ENCODE measurements at regions not wholly inside any gene's neighbourhood (a gene's known extent, or its start where the extent isn't known, plus 50 kb on each side); places are given as distances from the start of the nearest gene placed in this dataset.

- no peaks in the 10 kb centered on the region for H3K9me3 ChIP-seq
- H3K4me1 ChIP-seq (ENCODE audit: insufficient read depth) = no peaks in the 10 kb centered on the region
- no peak overlapping the region for H3K4me3 ChIP-seq
- peak in 2 of 5 donors; percentile 20 to 63 for DNase-seq
- WGBS, 3 donors = 54 to 59% (median 54%) methylated on average over 11 of the region's 11 CpGs
- intact Hi-C loops (cut with DNase I) = no loop called here
- no peaks in the 10 kb centered on the region for H3K36me3 ChIP-seq
- no peaks in the 10 kb centered on the region for H3K27me3 ChIP-seq
- no peak for TF ChIP-seq POLR2A (IDR thresholded peaks at IDR 0.05)
- no peak for TF ChIP-seq EP300 (IDR thresholded peaks at IDR 0.05)
- TF ChIP-seq CTCF (IDR thresholded peaks at IDR 0.05) = no peak
- no peak overlapping the region for H3K27ac ChIP-seq
These were observed 158.8 kb downstream of the FGF18 start for GRCh38 chr5:171578049-171578828.

- peak in 3 of 5 donors; percentile 42 to 84 (median 68) for DNase-seq
- H3K4me1 ChIP-seq (ENCODE audit: insufficient read depth) = no peaks in the 10 kb centered on the region
- H3K4me3 ChIP-seq = no peak overlapping the region
- H3K9me3 ChIP-seq = no peaks in the 10 kb centered on the region
- intact Hi-C loops (cut with DNase I) = no loop called here
- TF ChIP-seq POLR2A (IDR thresholded peaks at IDR 0.05) (no peak), CTCF (IDR thresholded peaks at IDR 0.05) (no peak), EP300 (IDR thresholded peaks at IDR 0.05) (no peak)
- H3K27me3 ChIP-seq = no peaks in the 10 kb centered on the region
- WGBS, 3 donors = 38 to 68% (median 65%) methylated on average over 14 of the region's 14 CpGs
- no peaks in the 10 kb centered on the region for H3K36me3 ChIP-seq
- no peak overlapping the region for H3K27ac ChIP-seq
These were observed 159.5 kb downstream of the FGF18 start for GRCh38 chr5:171578829-171579491.

GRCh38 chr5:171579976-171580411 is 160.5 kb downstream of the FGF18 start:
- TF ChIP-seq POLR2A (IDR thresholded peaks at IDR 0.05) = no peak
- TF ChIP-seq EP300 (IDR thresholded peaks at IDR 0.05) = no peak
- no peak for TF ChIP-seq CTCF (IDR thresholded peaks at IDR 0.05)
- DNase-seq = peak in 2 of 5 donors; percentile 61
- Histone ChIP-seq H3K9me3 (no peaks in the 10 kb centered on the region), H3K4me1 (ENCODE audit: insufficient read depth) (no peaks in the 10 kb centered on the region), H3K36me3 (no peaks in the 10 kb centered on the region), H3K4me3 (no peak overlapping the region), H3K27ac (no peak overlapping the region), H3K27me3 (no peaks in the 10 kb centered on the region)
- intact Hi-C loops (cut with DNase I) = loop anchor here in 1 of 4 donors (10.0 kb wide), 1 partner anchor 135 kb away; no protein-coding TSS in a partner anchor
- 14 to 27% (median 21%) methylated on average over 8 of the region's 8 CpGs for WGBS, 3 donors

- peak in 2 of 5 donors; percentile 30 to 47 for DNase-seq
- Histone ChIP-seq H3K36me3 (no peaks in the 10 kb centered on the region), H3K9me3 (no peaks in the 10 kb centered on the region), H3K4me3 (no peak overlapping the region), H3K4me1 (ENCODE audit: insufficient read depth) (no peaks in the 10 kb centered on the region), H3K27me3 (no peaks in the 10 kb centered on the region), H3K27ac (no peak overlapping the region)
- intact Hi-C loops (cut with DNase I) = loop anchor here in 1 of 4 donors (10.0 kb wide), 1 partner anchor 136 kb away; no protein-coding TSS in a partner anchor
- 22 to 38% (median 24%) methylated on average over 9 of the region's 9 CpGs for WGBS, 3 donors
- no peak for TF ChIP-seq POLR2A (IDR thresholded peaks at IDR 0.05)
- TF ChIP-seq CTCF (IDR thresholded peaks at IDR 0.05) = no peak
- TF ChIP-seq EP300 (IDR thresholded peaks at IDR 0.05) = no peak
These were observed 161.2 kb downstream of the FGF18 start for GRCh38 chr5:171580502-171581265.

Measured in ovary (tissue), 7 donors.